Activated CD8-positive, alpha-beta T cell treated with anti-CD3 and anti-CD28 coated beads for 36 hours (primary cell): ENCODE measurements at regions not wholly inside any gene's neighbourhood (a gene's known extent, or its start where the extent isn't known, plus 50 kb on each side); places are given as distances from the start of the nearest gene placed in this dataset.
"Not testable (repeated sequence)": the region's sequence is repeated elsewhere in the genome, so short reads cannot be mapped to it uniquely, and the experiment has no call there.

Source experiments
- ATAC-seq: fragments of 200-7000 bp; cut with Tn5 transposase; one replicate; pipeline ENCODE4 v1.10.0; 2021; ENCODE audit warnings: mild to moderate bottlenecking, moderate library complexity
- CTCF ChIA-PET: fragments of 350-600 bp; sonication (Branson Sonifier 250); formaldehyde crosslinking; loops from one replicate; lab custom pipeline; 2021; ENCODE audit warnings: antibody characterized with exemption; lab: Charles Lee
- POLR2A ChIA-PET: fragments of 350-600 bp; sonication (Branson Sonifier 250); formaldehyde crosslinking; loops from one replicate; lab custom pipeline; 2021; ENCODE audit warnings: antibody characterized with exemption; lab: Charles Lee
- DNase-seq: peaks from one replicate; pipeline ENCODE4 v3.0.0-alpha.2; 2020
- H3K27ac Mint-ChIP-seq: one replicate; pipeline ENCODE4 v1.8.0; 2021; ENCODE audit warnings: mild to moderate bottlenecking, mixed read lengths
- H3K27me3 Mint-ChIP-seq: one replicate; pipeline ENCODE4 v1.8.0; 2021; ENCODE audit warnings: mixed read lengths
- H3K36me3 Mint-ChIP-seq: one replicate; pipeline ENCODE4 v1.8.0; 2021; ENCODE audit warnings: low read depth, mixed read lengths
- H3K4me1 Mint-ChIP-seq: one replicate; pipeline ENCODE4 v1.8.0; 2021; ENCODE audit warnings: low read depth, mixed read lengths
- H3K4me3 Mint-ChIP-seq: one replicate; pipeline ENCODE4 v1.8.0; 2021; ENCODE audit warnings: mild to moderate bottlenecking, moderate library complexity, mixed read lengths
- H3K9me3 Mint-ChIP-seq: one replicate; pipeline ENCODE4 v1.8.0; 2021; ENCODE audit warnings: mixed read lengths
- intact Hi-C: fragments of 100-400 bp; cut with micrococcal nuclease; formaldehyde crosslinking; loops from one replicate; pipeline ENCODE4 v1.10.0; 2022
- TF ChIP-seq, protein P1 (sequence below): fragments of 200-600 bp; IDR thresholded peaks from one replicate; pipeline ENCODE4 v1.8.0; 2022; ENCODE audit warnings: antibody characterized with exemption, mild to moderate bottlenecking

DNA sequence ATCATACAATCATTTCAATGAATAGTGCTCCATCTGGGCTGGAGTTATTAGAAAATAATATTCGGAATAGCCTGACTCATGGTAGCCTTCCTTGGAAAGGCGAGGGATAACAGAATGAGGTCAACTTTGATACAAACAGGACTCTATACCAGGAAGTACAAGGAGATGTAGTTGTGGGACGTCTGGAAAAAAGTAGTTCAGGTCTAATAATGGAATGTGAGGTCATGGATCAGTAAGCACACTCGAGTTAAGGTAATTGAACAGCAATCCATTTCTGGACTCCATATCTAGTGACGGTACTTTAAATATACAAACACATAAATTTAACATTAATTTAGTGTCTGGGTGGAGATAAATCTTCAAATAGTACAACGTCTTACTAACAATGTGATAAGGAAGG is 1204.0 kb upstream of the ADGRB3 start:
- Mint-ChIP-seq H3K9me3 (peaks cover 9% of the 10 kb centered on the region), H3K27ac (no peak overlapping the region), H3K27me3 (no peaks in the 10 kb centered on the region), H3K4me3 (no peak overlapping the region), H3K4me1 (no peaks in the 10 kb centered on the region), H3K36me3 (no peaks in the 10 kb centered on the region)
- TF ChIP-seq, protein P1, sequence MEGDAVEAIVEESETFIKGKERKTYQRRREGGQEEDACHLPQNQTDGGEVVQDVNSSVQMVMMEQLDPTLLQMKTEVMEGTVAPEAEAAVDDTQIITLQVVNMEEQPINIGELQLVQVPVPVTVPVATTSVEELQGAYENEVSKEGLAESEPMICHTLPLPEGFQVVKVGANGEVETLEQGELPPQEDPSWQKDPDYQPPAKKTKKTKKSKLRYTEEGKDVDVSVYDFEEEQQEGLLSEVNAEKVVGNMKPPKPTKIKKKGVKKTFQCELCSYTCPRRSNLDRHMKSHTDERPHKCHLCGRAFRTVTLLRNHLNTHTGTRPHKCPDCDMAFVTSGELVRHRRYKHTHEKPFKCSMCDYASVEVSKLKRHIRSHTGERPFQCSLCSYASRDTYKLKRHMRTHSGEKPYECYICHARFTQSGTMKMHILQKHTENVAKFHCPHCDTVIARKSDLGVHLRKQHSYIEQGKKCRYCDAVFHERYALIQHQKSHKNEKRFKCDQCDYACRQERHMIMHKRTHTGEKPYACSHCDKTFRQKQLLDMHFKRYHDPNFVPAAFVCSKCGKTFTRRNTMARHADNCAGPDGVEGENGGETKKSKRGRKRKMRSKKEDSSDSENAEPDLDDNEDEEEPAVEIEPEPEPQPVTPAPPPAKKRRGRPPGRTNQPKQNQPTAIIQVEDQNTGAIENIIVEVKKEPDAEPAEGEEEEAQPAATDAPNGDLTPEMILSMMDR: no peak
- intact Hi-C loops: no loop called here
- DNase-seq (no peak), ATAC-seq (no peak)
- ChIA-PET POLR2A (no interaction called here), CTCF (no interaction called here)

DNA sequence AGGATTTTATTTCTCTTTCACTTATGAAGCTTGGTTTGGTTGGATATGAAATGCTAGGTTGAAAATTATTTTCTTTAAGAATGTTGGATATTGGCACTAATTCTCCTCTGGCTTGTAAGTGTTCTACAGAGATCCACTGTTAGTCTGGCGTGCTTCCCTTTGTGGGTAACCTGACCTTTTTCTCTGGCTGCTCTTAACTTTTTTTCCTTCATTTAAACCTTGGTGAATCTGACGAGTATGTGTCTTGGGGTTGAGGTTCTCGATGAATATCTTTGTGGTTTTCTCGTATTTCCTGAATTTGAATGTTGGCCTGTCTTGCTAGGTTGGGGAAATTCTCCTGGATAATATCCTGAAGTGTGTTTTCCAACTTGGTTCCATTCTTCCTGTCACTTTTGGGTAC is 1208.4 kb upstream of the ADGRB3 start:
- H3K4me1 Mint-ChIP-seq, H3K27ac Mint-ChIP-seq, ATAC-seq, CTCF ChIA-PET, H3K4me3 Mint-ChIP-seq, POLR2A ChIA-PET, H3K36me3 Mint-ChIP-seq, intact Hi-C loops, DNase-seq, H3K27me3 Mint-ChIP-seq: not testable (repeated sequence)
- peaks cover 12% of the 10 kb centered on the region for H3K9me3 Mint-ChIP-seq

GRCh38 chr6:67412035-67412434 is 1223.0 kb upstream of the ADGRB3 start:
- Mint-ChIP-seq H3K9me3 (peaks cover 12% of the 10 kb centered on the region), H3K4me3 (no peak overlapping the region), H3K27ac (no peak overlapping the region), H3K4me1 (no peaks in the 10 kb centered on the region), H3K27me3 (no peaks in the 10 kb centered on the region), H3K36me3 (no peaks in the 10 kb centered on the region)
- DNase-seq (no peak), ATAC-seq (no peak)
- TF ChIP-seq, protein P1: no peak
- ChIA-PET POLR2A (no interaction called here), CTCF (interaction anchor here (1.2 kb wide), 1 partner anchor 18 kb away, joined by 4 read pairs; no protein-coding TSS in a partner anchor)
- intact Hi-C loops: no loop called here

- Mint-ChIP-seq H3K36me3 (no peaks in the 10 kb centered on the region), H3K4me1 (no peaks in the 10 kb centered on the region), H3K27ac (no peak overlapping the region), H3K9me3 (peaks cover 12% of the 10 kb centered on the region), H3K27me3 (no peaks in the 10 kb centered on the region), H3K4me3 (no peak overlapping the region)
- TF ChIP-seq, protein P1: no peak
- no peak for ATAC-seq
- CTCF ChIA-PET: no interaction called here
- intact Hi-C loops: no loop called here
- no peak for DNase-seq
- POLR2A ChIA-PET: no interaction called here
Observed at GRCh38 chr6:67411036-67411435, 1224.0 kb upstream of the ADGRB3 start.

DNA sequence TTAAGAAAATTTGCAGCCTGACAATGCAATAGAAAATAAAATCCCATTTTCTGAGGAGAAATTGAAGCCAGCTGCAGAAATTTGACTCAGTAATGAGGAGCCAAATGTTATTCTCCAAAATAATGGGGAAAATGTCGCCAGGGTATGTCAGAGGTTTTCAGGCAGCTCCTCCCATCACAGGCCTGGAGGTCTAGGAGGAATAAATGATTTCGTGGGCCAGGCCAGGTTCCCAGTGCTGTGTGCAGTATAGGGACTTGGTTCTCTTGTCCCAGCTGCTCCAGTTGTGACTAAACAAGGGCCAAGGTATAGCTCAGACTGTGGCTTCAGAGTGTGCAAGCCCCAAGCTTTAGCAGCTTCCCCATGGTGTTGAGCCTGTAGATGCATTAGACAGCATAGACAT is 1240.8 kb upstream of the ADGRB3 start:
- ATAC-seq (no peak), DNase-seq (no peak)
- ChIA-PET POLR2A (no interaction called here), CTCF (no interaction called here)
- H3K27ac Mint-ChIP-seq: no peak overlapping the region
- no peaks in the 10 kb centered on the region for H3K27me3 Mint-ChIP-seq
- TF ChIP-seq, protein P1: no peak
- H3K4me3 Mint-ChIP-seq: no peak overlapping the region
- H3K36me3 Mint-ChIP-seq: no peaks in the 10 kb centered on the region
- H3K9me3 Mint-ChIP-seq: peaks cover 11% of the 10 kb centered on the region
- no peaks in the 10 kb centered on the region for H3K4me1 Mint-ChIP-seq
- intact Hi-C loops: no loop called here

- H3K27me3 Mint-ChIP-seq: no peaks in the 10 kb centered on the region
- H3K9me3 Mint-ChIP-seq: peaks cover 11% of the 10 kb centered on the region
Observed at GRCh38 chr6:67393356-67393755, 1241.7 kb upstream of the ADGRB3 start.

More at GRCh38 chr6:67393356-67393755, 1241.7 kb upstream of the ADGRB3 start:
- ChIA-PET CTCF (no interaction called here), POLR2A (no interaction called here)
- DNase-seq (no peak), ATAC-seq (no peak)
- intact Hi-C loops: no loop called here
- TF ChIP-seq, protein P1: no peak
- Mint-ChIP-seq H3K36me3 (no peaks in the 10 kb centered on the region), H3K4me1 (no peaks in the 10 kb centered on the region), H3K27ac (no peak overlapping the region), H3K4me3 (no peak overlapping the region)
